ENCODE measurements at regions not wholly inside any gene's neighbourhood (a gene's known extent, or its start where the extent isn't known, plus 50 kb on each side); places are given as distances from the start of the nearest gene placed in this dataset.
A peak's percentile ranks its signal among the peaks of the same experiment; 100 is the strongest.

DNA sequence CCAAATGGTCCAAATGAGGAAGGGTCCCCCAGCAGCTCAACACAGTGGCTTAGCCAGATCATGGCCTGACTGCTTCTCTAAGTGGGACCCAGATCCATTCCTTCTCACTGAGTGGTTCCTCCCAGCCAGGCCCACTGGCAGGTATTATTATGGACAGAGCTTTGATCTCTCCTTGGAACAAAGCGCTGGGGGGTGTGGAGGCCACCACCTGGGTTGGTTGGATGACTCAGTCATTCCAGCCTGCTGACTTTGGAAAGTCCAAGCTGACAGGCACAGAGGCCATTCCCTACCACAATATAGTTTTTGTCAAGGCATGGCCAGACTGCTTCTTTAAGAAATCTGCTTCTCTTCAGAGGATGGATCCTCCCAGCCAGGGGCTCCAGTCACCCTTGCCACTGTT lies 341.1 kb downstream of the BTG1 start:
- no peak for DNase-seq (ENCODE audit: low read depth, low spot score)

DNA sequence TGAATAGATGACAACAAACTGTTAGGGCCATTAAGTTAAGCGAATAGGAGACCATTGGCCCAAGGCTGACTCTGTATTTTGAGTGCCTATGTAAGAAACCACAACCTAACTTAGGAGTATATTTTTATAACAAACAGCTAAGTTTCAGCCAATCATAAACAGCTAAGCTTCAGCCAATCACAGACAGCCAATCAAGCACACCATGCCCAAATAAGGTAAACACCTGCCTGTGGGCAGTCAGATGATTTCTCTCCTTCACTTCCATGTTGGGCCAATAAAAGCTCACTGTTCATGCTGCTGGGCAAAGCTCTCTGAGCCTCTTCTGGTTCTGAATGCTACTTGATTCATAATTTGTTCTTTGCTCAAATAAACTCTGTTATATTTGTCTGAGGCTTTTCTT lies 344.6 kb downstream of the BTG1 start:
- DNase-seq (ENCODE audit: low read depth, low spot score) = no peak

DNA sequence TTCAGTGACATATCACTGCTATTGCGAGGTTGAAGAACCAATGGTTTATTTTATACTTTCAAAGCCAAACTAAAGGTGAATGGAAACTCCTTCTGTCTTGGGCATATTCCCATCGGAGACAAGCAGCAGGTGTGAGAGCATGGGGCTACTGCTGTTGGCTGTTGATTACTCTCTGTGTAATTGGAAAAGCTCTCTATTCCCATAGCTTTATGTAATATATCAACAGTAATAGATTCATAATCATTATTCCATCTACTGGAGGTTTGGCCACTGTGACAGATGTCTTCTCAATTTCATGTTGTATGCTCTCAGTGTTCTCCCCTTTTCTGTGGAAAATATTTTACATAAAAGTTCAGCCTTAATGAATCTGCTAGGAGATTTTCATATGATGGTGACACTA lies 352.0 kb downstream of the BTG1 start:
- DNase-seq (ENCODE audit: low read depth, low spot score) = no peak

DNA sequence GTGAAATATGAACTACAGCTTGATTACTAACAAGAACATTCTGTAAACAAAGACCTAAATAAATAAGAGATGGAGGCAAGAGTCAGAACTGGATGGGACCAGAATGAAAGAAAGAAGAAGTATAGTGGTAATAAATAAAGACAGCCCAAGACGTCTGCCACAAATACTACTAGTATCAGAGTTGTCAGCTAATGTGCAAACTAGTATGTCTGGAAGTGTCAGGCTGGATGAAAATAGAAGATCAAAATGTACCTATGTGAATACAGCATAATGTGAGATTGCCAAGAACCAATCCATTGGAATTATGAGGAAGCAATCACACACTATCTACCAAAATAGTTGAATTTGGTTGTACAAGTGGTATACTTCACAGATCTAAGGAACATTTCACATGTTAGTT lies 353.0 kb downstream of the BTG1 start:
- DNase-seq (ENCODE audit: low read depth, low spot score) = no peak

DNA sequence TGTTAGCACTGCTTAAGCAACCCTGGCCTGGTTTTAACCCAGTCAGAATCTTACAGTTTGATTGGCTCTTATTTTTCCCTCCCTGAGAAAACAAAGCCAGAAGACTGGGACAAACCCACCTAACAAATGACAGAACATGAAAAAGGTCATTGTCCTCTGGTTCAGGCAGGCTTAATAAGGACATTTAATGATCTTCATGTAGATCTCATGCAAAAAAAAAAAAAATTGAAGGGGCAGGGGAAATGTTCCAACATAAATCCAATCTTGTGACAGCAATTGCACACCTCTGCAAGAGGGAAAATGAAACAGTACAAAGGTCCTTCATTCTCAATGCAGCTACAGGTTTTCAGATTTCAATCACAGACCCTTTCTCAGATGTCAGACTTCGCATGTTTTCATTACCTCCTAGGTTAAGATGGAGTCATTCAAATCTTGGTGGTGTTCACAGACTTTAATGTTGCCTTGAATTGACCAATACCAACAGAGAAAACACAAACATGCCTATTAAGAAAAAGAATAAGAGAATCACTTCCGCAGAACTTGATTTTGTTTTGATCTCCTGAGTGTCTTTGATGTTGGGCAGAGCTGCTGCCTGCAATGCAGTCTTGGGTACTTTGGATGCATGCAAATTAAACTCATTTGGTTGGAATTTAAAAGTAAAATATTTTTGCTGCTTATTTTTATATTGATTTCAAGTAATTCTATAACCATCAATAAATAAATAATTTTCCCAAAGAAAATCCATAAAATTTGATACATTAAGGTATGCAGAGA lies 359.0 kb downstream of the BTG1 start:
- no peak for DNase-seq (ENCODE audit: low read depth, low spot score)

DNA sequence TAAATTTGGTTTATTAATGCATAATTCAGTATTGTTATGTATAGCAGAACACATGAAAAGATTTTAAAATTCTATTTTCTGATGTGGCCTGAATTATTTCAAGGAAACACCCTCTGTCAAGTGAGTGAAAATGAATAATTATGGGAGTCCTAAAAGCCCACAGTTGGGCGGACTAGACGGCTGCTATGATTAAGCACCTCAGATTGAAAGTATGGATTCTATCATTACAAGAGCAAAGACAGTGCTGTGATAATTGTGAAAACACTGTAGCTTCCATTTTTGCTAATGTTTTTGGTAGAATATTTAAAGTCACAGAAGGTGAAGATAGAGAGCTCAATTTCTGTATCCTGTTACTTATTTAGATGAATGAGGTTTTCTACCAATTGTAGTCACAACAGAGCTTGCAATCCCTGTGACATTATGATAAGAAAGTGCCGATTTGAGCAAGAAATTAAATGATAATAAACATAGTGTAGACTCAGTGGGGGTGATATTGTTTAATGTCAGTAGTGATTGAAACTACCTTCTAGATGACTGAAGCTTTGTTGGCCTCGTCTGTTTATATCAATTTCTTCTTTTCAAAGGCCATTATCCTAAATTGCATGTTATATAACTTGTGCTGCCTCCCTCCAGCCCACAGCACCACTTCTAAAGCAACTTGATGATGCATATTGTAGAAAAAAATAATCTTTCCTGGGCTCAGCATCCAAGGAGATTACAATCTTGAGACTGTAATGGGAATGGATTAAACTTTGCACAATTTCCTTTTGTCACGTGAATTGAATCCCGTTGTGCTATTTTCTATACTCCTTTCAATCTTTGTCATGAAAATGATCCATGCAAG lies 359.8 kb downstream of the BTG1 start:
- DNase-seq (ENCODE audit: low read depth, low spot score) = no peak

DNA sequence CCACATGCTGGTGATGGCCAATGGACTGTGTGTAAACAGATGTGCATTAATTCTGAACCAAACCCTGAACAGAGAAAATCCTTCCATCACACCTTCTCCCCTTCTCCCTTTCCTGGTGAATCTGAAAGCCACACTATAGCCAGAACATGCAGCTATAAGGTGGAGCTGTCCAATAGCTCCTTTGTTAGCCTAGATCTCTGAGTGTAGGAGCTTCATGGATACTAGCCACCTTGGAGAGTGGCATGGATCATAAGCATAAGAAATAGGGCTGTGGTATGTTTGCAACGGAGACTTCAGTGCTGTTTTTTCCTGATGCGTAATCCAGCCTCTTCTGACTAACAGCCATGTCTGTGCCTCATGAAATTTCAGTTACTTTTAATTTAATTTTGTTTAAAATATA lies 364.5 kb downstream of the BTG1 start:
- no peak for DNase-seq (ENCODE audit: low read depth, low spot score)

DNA sequence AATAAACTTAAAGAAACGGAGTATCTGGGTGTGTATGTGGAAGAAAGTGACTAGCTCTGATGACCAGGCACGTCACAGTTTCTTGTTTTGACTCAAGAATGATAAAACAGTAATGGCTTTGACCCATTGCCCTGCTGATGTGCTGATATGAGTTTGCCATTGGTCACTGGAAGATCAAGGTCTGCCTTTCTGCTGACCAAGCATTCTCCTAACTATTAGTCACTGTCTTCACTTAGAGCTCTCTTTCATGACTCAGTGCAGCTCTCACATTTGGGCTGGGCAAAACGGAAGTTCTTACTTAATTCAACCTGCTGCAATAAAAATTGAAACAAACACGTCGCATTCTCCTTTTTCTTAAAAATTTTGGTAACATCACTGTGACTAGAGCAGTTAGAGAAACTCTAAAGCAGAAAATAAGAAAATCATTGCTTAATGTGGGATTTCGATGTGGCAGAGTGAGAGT lies 366.7 kb downstream of the BTG1 start:
- DNase-seq (ENCODE audit: low read depth, low spot score) = peak; percentile 44

DNA sequence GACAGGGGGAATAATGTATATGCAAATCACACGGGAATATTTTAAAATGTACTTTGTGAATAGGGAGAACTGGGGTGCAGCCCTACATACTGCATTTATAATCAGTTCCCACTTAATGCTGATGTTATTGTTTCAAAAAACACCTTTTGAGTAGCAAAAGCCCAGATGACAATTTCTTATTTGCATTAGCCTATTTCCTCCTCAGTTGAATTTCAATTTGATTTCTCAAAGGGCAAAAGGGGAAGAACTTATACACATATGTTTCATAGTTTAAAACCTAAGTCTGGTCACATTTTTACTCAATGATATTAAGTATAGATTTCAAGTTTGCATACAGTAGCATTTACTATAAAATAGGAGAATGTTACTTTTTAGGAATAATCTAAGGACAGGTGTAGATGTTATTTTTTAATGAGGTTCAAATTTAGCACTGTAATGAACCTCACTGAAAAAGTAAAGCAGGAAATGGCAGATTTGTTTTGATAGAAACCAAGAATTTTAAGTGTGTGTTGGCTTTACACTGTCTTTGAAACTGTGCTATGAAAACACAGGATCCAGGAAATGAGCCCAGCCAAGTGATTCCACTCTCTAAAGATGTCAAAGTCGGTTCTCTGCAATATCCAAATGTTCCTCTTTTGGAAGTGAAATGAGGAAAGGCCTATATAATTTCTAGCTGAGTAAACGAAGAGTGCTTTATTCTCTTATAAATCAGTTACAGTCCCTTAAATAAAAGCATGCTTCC lies 367.4 kb downstream of the BTG1 start:
- DNase-seq (ENCODE audit: low read depth, low spot score) = no peak

DNA sequence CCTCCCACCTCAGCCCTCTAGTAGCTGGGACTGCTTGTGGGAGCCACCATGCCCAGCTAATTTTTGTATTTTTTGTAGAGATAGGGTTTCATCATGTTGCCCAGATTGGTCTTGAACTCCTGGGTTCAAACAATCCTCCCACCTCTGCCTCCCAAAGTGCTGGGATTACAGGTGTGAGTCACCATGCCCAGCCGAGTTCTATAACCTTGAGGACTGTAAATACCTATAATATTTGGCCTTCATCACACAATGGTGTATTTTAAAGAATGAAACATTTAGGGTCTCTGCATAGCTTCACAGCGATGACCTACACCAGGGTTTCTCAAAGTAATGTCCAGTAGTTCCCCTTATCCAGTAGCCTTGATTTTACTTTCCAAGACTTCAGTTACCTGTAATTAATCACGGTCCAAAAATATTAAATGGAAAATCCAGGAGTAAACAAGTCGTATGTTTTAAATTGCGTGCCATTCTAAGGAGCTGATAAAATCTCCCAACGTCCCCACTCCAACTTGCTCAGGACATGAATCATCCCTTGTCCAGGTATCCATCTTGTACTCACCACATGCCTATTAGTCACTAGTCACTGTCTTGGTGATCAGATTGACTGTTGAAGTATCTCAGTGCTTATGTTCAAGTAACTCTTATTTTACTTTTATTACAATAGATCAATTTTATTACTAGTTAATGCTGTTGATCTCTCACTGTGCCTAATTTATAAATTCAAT lies 368.2 kb downstream of the BTG1 start:
- no peak for DNase-seq (ENCODE audit: low read depth, low spot score)

DNA sequence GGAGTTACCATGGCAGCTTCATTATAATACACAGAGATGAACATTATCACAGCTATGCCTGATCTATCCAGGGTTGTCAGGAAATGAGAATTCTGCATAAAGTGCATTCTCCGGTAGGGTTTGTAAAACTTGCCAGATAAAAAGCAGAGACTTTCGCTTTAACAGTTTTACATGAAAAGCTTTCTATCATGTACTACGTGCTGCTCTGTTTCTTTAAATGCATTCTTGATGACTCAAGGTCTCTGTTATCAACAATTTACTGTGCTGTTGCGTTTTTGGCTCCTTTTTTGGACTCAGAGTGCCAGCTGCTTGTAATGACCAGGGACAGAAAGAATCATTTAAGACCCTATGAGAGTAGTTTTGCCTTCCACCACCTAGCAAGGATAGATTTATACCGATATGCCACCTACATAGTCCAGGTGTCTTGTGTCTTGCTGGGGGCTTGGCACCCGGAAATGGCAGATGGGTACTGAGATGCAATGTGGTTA lies 371.2 kb downstream of the BTG1 start:
- no peak for DNase-seq (ENCODE audit: low read depth, low spot score)

DNA sequence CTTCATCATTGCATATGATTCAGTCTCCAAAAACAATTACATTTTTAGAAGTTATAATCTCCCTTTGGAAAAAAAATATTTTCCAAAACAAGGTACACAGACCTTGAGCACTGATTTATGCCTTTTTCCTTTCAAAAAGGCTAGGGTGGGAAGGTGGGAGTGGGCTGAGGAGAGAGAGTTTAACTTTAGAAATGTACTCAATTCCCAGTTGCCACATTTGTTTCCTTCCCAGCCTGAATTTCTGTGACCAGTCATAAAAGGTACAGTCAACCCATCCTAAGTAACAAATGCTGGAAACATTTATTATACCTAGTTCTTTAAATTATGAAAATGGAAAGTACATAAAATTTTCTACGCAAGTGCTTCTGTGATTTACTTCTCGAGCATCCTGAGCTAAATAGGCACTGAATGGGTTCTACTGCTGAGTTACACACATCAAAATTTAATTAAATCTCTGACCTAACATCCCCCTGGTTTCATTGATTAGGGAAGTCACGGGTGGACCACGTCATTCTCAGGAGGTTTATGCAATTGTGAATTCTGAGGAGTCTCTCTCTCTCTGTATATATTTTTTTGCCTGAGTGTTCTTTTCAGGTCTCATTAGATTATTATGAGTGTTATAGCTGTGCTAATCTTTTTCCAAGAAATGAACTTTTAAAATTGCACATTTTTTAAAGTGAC lies 371.8 kb downstream of the BTG1 start:
- no peak for DNase-seq (ENCODE audit: low read depth, low spot score)

DNA sequence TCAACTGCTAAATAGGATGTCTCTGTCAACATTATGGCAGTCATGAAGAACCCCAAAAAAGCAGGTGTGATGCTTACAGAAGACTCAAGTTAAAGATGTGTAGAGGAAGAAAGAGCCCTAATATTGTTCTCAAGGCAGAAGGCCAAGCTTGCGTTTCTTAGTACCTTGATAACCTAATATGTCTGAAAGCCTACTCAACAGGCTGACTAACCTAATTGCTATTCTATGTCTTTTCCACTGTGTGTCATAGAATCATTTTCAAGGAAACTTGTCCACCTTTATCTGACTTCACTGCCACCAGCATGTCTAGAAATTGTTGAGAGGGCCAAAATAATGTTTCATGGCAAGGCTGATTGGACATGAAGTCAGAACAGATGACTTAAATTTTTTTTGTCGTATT lies 373.2 kb downstream of the BTG1 start:
- no peak for DNase-seq (ENCODE audit: low read depth, low spot score)

DNA sequence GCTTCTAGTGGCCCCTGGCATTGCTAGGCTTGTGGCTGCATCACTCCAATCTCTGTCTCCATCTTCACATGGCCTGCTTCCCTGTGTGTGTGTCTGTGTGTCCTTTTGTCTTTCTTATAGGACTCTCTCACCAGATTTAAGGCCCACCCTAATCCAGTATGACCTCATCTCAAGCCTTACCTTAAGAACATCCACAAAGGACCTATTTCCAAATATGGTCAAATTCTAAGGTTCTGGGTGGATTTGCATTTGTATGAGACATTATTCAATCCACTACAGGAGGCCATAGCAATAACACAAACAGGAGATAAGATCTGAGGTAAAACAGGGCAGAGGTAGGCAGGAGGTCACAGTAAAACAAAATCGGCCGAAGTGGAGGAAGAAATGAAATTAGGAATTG lies 375.9 kb downstream of the BTG1 start:
- no peak for DNase-seq (ENCODE audit: low read depth, low spot score)

DNA sequence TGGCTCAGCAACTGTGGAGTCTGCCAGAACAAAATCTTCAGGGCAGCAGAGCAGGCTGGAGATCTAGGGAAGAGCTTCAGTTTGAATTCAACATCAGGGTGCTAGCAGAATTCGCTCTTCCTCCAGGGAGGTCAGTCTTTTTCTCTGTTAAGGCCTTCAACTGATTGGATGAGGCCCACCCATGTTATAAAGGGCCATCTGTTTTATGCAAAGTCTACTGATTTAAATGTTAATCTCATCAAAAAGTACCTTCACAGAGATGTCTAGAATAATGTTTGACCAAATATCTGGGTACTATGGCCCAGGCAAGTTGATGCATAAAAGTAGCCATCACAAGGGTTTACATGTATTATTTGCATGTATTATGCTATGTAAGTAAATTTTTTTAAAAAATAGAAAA lies 378.4 kb downstream of the BTG1 start:
- DNase-seq (ENCODE audit: low read depth, low spot score) = no peak

DNA sequence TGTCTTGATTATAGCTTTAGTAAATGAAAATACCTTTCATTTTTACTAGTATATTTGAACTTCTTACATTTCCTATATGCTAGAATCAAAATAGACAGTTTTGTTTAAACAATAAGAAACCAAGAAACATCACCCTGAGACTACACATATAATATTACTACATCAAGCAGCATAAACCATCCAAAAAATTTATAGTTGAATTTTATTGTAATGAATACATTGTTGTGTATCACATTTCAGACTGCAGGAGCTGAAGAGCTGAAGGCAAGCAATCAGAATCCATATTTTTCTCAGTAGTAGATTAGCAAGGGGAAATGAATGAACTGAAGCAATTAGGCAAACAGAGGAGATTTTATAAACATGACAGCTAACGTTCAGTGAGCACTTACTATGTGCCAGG lies 379.2 kb downstream of the BTG1 start:
- DNase-seq (ENCODE audit: low read depth, low spot score) = no peak

DNA sequence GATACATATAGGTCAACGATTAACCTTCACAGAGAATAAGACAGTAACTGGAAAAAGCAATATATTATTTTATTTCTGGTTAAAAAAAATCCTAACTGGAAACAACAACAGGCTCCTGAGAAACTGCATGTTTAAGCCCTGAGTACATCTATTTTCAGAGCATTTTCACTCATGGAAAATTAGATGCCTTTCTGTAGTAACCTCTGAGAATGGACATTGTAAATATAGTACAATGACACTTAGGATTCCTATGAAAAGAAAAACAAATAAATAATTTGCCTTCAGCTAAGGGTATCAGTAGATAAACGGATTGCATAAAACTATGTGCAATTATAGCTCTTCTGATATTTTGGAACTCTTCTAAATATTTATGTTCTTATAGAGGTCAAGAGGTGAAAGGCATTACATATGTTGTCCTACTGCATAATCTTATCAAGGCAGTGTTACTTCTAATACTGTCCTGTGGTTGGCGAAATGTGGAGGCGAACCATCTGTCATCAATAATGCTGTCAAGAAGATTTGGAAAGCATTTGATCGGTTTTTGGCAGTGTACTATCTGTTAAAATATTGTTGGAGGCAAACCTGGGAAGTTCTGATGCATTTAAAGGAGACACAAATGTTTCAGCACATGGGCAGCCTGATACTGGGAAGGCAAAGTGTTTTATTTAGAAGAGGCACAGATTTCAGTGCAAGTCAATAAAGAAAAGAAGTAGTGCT lies 381.8 kb downstream of the BTG1 start:
- DNase-seq (ENCODE audit: low read depth, low spot score) = no peak

DNA sequence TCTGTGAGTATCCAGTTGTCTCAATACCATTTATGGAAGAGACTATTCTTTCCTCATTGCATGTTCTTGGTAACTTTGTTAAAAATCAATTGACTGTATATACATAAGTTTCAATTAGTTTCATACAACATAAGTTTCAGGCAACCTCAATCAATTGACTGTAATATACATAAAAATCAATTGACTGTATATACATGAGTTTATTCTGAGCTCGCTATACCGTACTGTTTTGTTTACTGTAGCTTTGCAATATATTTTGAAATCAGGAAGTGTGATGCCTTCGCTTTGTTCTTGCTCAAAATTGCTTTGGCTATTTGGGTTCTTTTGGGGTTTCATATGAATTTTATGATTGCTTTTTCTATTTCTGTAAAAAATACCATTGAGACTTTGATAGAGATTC lies 392.0 kb downstream of the BTG1 start:
- DNase-seq (ENCODE audit: low read depth, low spot score) = no peak

DNA sequence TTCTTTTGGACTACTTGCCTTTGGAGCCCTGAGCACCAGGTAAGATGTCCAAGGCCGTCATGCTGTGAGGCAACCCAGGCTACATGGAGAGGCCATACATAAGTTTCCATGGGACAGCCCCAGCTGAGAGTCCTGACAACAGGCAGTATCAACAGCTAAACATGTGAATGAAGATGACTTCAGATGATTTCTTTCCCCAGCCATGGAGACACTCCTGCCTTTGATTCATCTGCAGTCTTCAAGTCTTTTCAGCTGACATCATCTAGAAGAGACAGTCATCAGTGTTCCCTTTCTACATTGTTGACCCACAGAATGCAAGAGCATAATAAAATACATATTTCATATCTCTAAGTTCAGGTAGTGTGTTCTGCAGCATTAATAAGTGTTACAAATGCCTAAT lies 398.7 kb downstream of the BTG1 start:
- no peak for DNase-seq (ENCODE audit: low read depth, low spot score)

DNA sequence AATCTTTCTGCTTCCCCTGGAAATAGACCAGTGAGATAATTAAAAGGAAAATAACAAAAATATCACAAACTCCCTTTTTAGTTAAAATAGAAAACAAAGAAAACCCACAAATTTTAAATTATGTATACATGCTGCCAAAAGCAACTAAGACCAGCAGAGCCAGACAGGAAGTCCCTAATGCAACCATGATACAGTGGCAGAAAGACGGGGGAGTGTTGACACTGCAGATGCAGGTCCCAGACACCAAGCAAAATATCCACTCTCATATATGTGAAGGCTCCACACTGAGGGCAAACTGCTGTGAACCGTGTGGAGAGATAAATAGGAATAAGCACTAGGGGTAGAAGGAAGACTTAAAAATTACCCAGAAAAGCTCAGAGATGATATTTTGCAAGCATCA lies 401.0 kb downstream of the BTG1 start:
- DNase-seq (ENCODE audit: low read depth, low spot score) = no peak

All from smooth muscle cell of the brain vasculature (primary cell).